Bronchial epithelial cell (primary cell): ENCODE measurements at regions not wholly inside any gene's neighbourhood (a gene's known extent, or its start where the extent isn't known, plus 50 kb on each side); places are given as distances from the start of the nearest gene placed in this dataset.
A peak's percentile ranks its signal among the peaks of the same experiment; 100 is the strongest.
"Not testable (repeated sequence)": the region's sequence is repeated elsewhere in the genome, so short reads cannot be mapped to it uniquely, and the experiment has no call there.

Source experiments
- DNase-seq: peaks from one replicate; pipeline ENCODE4 v3.0.0-alpha.2; 2010; ENCODE audit warnings: low read depth
- FAIRE-seq: peaks from 2 replicates; lab custom pipeline; 2011; peaks lifted over from hg19 to GRCh38; lab: Jason Lieb, UNC
- H3K27me3 ChIP-seq: 2 replicates; pipeline ENCODE4 v1.5.1; 2011; ENCODE audit warnings: low read length; ENCODE audit not compliant: control insufficient read depth, insufficient read depth
- H3K36me3 ChIP-seq: 2 replicates; pipeline ENCODE4 v1.5.1; 2011; ENCODE audit warnings: low read length; ENCODE audit not compliant: control insufficient read depth, insufficient read depth
- H3K4me3 ChIP-seq: 2 replicates; pipeline ENCODE4 v1.5.1; 2011; ENCODE audit warnings: mild to moderate bottlenecking, low read depth, low read length, control low read depth
- TF ChIP-seq, protein P1 (sequence below): IDR thresholded peaks from 2 replicates; pipeline ENCODE4 v1.5.1; 2011; ENCODE audit warnings: mild to moderate bottlenecking, moderate library complexity, low read length, control low read depth, inconsistent platforms; ENCODE audit not compliant: insufficient read depth, severe bottlenecking

DNA sequence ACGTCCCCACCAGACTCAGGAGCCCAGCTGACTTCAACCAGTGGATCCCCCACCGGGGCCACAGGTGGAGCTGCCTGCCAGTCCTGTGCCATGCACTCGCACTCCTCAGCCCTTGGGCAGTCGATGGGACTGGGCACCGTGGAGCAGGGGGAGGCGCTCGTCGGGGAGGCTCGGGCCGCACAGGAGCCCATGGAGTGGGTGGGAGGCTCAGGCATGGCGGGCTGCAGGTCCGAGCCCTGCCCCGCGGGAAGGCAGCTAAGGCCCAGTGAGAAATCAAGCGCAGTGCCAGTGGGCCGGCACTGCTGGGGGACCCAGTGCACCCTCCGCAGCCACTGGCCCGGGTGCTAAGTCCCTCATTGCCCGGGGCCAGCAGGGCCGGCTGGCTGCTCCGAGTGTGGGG, 52.3 kb upstream of the LRRC30 start:
- FAIRE-seq, DNase-seq, H3K36me3 ChIP-seq, H3K27me3 ChIP-seq, H3K4me3 ChIP-seq: not testable (repeated sequence)

- TF ChIP-seq, protein P1, sequence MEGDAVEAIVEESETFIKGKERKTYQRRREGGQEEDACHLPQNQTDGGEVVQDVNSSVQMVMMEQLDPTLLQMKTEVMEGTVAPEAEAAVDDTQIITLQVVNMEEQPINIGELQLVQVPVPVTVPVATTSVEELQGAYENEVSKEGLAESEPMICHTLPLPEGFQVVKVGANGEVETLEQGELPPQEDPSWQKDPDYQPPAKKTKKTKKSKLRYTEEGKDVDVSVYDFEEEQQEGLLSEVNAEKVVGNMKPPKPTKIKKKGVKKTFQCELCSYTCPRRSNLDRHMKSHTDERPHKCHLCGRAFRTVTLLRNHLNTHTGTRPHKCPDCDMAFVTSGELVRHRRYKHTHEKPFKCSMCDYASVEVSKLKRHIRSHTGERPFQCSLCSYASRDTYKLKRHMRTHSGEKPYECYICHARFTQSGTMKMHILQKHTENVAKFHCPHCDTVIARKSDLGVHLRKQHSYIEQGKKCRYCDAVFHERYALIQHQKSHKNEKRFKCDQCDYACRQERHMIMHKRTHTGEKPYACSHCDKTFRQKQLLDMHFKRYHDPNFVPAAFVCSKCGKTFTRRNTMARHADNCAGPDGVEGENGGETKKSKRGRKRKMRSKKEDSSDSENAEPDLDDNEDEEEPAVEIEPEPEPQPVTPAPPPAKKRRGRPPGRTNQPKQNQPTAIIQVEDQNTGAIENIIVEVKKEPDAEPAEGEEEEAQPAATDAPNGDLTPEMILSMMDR: peak; percentile 63
- no peak overlapping the region for H3K4me3 ChIP-seq
- no peak for FAIRE-seq
- H3K27me3 ChIP-seq: no peaks in the 10 kb centered on the region
- H3K36me3 ChIP-seq: no peaks in the 10 kb centered on the region
- DNase-seq: peak; percentile 62
Observed at GRCh38 chr18:7177116-7177744, 53.7 kb upstream of the LRRC30 start.

- TF ChIP-seq, protein P1: no peak
- DNase-seq (no peak), FAIRE-seq (no peak)
- Histone ChIP-seq H3K36me3 (no peaks in the 10 kb centered on the region), H3K27me3 (no peaks in the 10 kb centered on the region), H3K4me3 (no peak overlapping the region)
Observed at GRCh38 chr18:7174344-7175095, 56.4 kb upstream of the LRRC30 start.

GRCh38 chr18:7173216-7173615, 55.6 kb upstream of the LAMA1 start:
- Histone ChIP-seq H3K36me3 (no peaks in the 10 kb centered on the region), H3K27me3 (no peaks in the 10 kb centered on the region), H3K4me3 (no peak overlapping the region)
- FAIRE-seq (no peak), DNase-seq (no peak)
- TF ChIP-seq, protein P1: no peak

DNA sequence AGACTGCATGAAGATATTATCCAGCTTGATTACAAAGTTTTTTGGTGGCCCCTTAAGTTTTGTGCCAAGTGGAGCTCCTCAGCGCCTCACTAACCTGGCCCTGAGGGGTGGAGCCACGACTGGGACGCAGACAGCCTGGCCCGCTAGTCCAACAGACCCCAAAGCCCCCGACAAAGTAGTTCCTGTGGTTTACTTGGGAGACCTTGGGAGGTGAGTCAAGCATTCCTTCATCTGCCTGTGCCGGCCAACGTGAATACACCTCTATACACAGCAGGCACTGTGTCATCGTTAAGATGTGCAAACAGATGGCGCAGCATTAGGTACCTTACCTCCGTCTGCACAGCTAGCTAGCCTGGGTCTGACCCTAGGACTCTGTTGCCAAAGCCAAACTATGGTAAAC, 55.0 kb upstream of the LAMA1 start:
- H3K36me3 ChIP-seq: no peaks in the 10 kb centered on the region
- peak; percentile 47 for FAIRE-seq
- no peak overlapping the region for H3K4me3 ChIP-seq
- DNase-seq: no peak
- H3K27me3 ChIP-seq: no peaks in the 10 kb centered on the region
- TF ChIP-seq, protein P1: no peak

DNA sequence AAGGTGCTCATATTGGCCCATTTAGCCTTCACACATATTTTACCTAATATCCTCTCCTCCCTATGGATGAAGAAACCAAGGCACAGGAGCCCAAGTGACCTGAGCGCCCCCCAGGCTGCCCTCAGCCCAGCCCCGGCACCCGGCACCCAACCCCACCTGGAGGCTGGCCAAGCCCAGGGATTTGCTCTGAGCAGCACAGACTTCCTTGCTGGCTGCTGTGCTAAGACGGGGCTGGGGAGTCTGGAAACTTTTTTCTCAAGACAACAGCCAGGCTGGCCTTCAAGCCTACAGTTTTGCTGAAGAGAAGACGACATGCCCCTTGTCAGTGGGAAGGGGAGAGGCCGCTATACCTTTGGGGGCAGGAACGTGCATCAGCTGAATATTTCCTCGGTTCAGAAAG, 52.7 kb upstream of the LAMA1 start:
- DNase-seq (no peak), FAIRE-seq (no peak)
- Histone ChIP-seq H3K4me3 (no peak overlapping the region), H3K27me3 (no peaks in the 10 kb centered on the region), H3K36me3 (no peaks in the 10 kb centered on the region)
- TF ChIP-seq, protein P1: no peak
